ENCODE measurements at regions not wholly inside any gene's neighbourhood (a gene's known extent, or its start where the extent isn't known, plus 50 kb on each side); places are given as distances from the start of the nearest gene placed in this dataset.

DNA sequence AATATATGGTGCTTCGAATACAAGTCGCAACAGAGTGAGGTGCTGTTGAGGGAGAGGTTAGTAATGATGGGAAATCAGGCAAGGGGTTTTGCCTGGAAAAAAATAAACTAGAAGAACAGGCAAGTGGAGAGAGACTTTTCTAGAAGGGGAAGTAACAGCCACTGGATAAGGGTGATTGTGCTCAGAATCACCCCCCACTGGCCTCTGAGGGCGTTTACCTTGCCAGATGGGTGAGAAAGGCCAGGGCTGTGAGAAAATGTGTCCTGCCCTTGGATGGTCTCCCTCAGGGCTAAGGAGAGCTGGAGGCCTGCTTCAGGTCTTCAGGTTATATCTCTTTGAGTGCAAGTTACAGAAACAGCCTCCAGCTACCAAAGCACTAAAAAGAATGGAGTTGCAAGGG, 151.8 kb downstream of the MEX3B start:
- no peak overlapping the region for H2AFZ ChIP-seq (ENCODE audit: low read depth)
- no peak overlapping the region for H3K4me2 ChIP-seq
- no peaks in the 10 kb centered on the region for H3K4me1 ChIP-seq (ENCODE audit: low read depth, poor library complexity, severe bottlenecking)
- no peak overlapping the region for H3K9ac ChIP-seq
- no peaks in the 10 kb centered on the region for H3K79me2 ChIP-seq (ENCODE audit: insufficient read depth, low read depth)
- no peak overlapping the region for H3K4me3 ChIP-seq (IDR thresholded peaks at IDR 0.05; ENCODE audit: insufficient read depth, low read depth, low read length)
- H4K20me1 ChIP-seq (ENCODE audit: insufficient read depth) = no peaks in the 10 kb centered on the region
- no peaks in the 10 kb centered on the region for H3K36me3 ChIP-seq (ENCODE audit: insufficient read depth)
- H3K27me3 ChIP-seq (ENCODE audit: insufficient read depth, low read depth) = no peaks in the 10 kb centered on the region
- no peak overlapping the region for H3K27ac ChIP-seq
- TF ChIP-seq, protein P1, sequence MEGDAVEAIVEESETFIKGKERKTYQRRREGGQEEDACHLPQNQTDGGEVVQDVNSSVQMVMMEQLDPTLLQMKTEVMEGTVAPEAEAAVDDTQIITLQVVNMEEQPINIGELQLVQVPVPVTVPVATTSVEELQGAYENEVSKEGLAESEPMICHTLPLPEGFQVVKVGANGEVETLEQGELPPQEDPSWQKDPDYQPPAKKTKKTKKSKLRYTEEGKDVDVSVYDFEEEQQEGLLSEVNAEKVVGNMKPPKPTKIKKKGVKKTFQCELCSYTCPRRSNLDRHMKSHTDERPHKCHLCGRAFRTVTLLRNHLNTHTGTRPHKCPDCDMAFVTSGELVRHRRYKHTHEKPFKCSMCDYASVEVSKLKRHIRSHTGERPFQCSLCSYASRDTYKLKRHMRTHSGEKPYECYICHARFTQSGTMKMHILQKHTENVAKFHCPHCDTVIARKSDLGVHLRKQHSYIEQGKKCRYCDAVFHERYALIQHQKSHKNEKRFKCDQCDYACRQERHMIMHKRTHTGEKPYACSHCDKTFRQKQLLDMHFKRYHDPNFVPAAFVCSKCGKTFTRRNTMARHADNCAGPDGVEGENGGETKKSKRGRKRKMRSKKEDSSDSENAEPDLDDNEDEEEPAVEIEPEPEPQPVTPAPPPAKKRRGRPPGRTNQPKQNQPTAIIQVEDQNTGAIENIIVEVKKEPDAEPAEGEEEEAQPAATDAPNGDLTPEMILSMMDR (conservative IDR thresholded peaks at IDR 0.05; ENCODE audit: low read depth, low read length) = no peak

DNA sequence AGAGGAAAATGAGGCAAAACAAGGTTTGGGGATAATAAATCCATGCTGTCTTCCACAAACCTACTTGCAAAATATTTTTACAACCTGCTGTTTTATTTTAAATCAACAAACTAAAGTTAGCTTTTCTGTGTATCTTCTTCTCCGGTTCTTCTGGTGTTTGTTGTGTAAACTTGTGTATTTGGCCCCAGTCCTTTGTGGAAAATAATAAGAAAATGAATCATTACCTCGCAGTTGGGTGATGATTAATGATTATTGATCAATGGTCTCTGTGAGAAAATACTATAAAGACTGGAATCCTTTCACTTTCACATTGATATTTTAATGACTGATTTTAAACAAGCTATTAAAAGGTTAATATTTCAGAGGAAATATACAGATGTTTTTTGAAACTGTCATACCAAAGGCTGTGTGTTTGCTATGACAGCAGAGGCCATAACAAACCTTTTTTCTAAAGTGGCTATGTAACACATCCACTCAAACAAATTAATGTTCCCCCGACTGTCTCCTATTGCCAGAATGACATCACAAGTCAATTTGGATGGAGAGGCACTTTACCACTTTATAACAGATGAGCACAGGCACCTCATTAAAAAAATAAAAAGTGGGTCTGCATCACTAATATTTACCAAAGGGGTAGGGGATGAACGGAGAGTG, 152.5 kb downstream of the MEX3B start:
- Histone ChIP-seq H3K4me1 (ENCODE audit: low read depth, poor library complexity, severe bottlenecking) (no peaks in the 10 kb centered on the region), H3K27ac (no peak overlapping the region), H3K27me3 (ENCODE audit: insufficient read depth, low read depth) (no peaks in the 10 kb centered on the region), H3K9ac (no peak overlapping the region), H4K20me1 (ENCODE audit: insufficient read depth) (no peaks in the 10 kb centered on the region), H3K4me3 (IDR thresholded peaks at IDR 0.05; ENCODE audit: insufficient read depth, low read depth, low read length) (no peak overlapping the region), H3K79me2 (ENCODE audit: insufficient read depth, low read depth) (no peaks in the 10 kb centered on the region), H2AFZ (ENCODE audit: low read depth) (no peak overlapping the region), H3K4me2 (no peak overlapping the region), H3K36me3 (ENCODE audit: insufficient read depth) (no peaks in the 10 kb centered on the region)
- TF ChIP-seq, protein P1 (conservative IDR thresholded peaks at IDR 0.05; ENCODE audit: low read depth, low read length) = no peak

DNA sequence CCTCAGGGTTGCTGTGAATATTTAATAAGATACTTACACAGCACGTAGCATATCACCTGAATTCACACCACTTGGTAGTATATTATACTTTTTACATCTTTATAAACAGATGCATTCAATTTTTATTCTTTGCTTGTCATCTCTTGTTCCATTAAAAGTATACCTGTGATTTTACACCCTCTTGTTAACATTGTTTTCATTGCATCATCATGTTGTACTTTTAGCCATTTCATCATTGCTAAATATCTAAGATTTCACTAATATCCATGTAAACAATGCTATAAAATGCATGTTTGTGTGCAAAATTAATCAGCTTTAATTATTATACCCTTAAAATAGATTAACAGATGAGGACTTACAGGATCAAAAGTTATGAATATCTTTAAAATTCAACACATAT, 155.3 kb downstream of the MEX3B start:
- TF ChIP-seq, protein P1 (conservative IDR thresholded peaks at IDR 0.05; ENCODE audit: low read depth, low read length) = no peak

DNA sequence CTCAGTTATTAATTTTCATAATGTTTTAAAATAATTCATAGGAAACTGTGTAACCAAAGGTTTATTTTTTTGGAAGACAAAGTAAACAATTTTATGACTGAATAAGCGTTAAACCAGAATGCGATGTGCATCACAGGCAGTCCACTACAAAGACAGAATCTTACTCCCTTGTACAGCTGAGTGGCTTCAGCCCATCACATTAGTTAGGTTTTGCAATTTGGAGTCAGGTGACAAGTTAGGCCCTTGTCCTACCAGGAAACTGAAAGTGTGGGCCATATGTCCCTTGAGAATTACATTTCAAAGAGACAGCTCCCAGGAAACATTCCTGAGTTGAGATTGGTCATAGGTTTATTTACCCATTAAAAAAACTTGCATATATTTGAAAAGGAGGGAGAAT, 156.3 kb downstream of the MEX3B start:
- Histone ChIP-seq H3K79me2 (ENCODE audit: insufficient read depth, low read depth) (no peaks in the 10 kb centered on the region), H3K27me3 (ENCODE audit: insufficient read depth, low read depth) (no peaks in the 10 kb centered on the region), H3K36me3 (ENCODE audit: insufficient read depth) (no peaks in the 10 kb centered on the region), H3K4me1 (ENCODE audit: low read depth, poor library complexity, severe bottlenecking) (no peaks in the 10 kb centered on the region), H3K4me3 (IDR thresholded peaks at IDR 0.05; ENCODE audit: insufficient read depth, low read depth, low read length) (no peak overlapping the region), H3K4me2 (no peak overlapping the region), H3K27ac (no peak overlapping the region), H4K20me1 (ENCODE audit: insufficient read depth) (no peaks in the 10 kb centered on the region), H3K9ac (no peak overlapping the region), H2AFZ (ENCODE audit: low read depth) (no peak overlapping the region)
- TF ChIP-seq, protein P1 (conservative IDR thresholded peaks at IDR 0.05; ENCODE audit: low read depth, low read length) = no peak

More for the DNA sequence above, 155.3 kb downstream of the MEX3B start:
- no peak overlapping the region for H3K27ac ChIP-seq
- H3K9ac ChIP-seq = no peak overlapping the region
- H3K4me3 ChIP-seq (IDR thresholded peaks at IDR 0.05; ENCODE audit: insufficient read depth, low read depth, low read length) = no peak overlapping the region
- H4K20me1 ChIP-seq (ENCODE audit: insufficient read depth) = no peaks in the 10 kb centered on the region
- H2AFZ ChIP-seq (ENCODE audit: low read depth) = no peak overlapping the region
- H3K79me2 ChIP-seq (ENCODE audit: insufficient read depth, low read depth) = no peaks in the 10 kb centered on the region
- H3K4me2 ChIP-seq = no peak overlapping the region
- H3K27me3 ChIP-seq (ENCODE audit: insufficient read depth, low read depth) = no peaks in the 10 kb centered on the region
- H3K4me1 ChIP-seq (ENCODE audit: low read depth, poor library complexity, severe bottlenecking) = no peaks in the 10 kb centered on the region
- no peaks in the 10 kb centered on the region for H3K36me3 ChIP-seq (ENCODE audit: insufficient read depth)

Measured in KMS-11 (cell line).